DOHH2 (cell line): ENCODE measurements at regions not wholly inside any gene's neighbourhood (a gene's known extent, or its start where the extent isn't known, plus 50 kb on each side); places are given as distances from the start of the nearest gene placed in this dataset.

Experiments used
- H3F3A ChIP-seq: fragments of 200-600 bp; sonication (generic), shearing (Covaris generic); 2 replicates; pipeline ENCODE4 v1.6.0; 2016; ENCODE audit warnings: antibody characterized with exemption, mild to moderate bottlenecking; ENCODE audit not compliant: control insufficient read depth, insufficient read depth
- H3K27ac ChIP-seq: fragments of 200-600 bp; sonication (generic); 2 replicates; pipeline ENCODE4 v1.5.1; 2014; ENCODE audit warnings: low read depth, mild to moderate bottlenecking, low read length, moderate library complexity
- H3K27me3 ChIP-seq: fragments of 200-600 bp; sonication (generic); 2 replicates; pipeline ENCODE4 v1.6.1; 2014; ENCODE audit warnings: mild to moderate bottlenecking, low read length, mixed read lengths; ENCODE audit not compliant: control insufficient read depth
- H3K36me3 ChIP-seq: fragments of 200-600 bp; sonication (generic); 2 replicates; pipeline ENCODE4 v1.6.1; 2014; ENCODE audit warnings: mild to moderate bottlenecking, low read length, moderate library complexity, mixed read lengths; ENCODE audit not compliant: control insufficient read depth
- H3K4me1 ChIP-seq: fragments of 200-600 bp; sonication (generic); 2 replicates; pipeline ENCODE4 v1.6.1; 2014; ENCODE audit warnings: mild to moderate bottlenecking, low read length, mixed read lengths; ENCODE audit not compliant: control insufficient read depth
- H3K4me2 ChIP-seq: fragments of 200-600 bp; sonication (generic); 2 replicates; pipeline ENCODE4 v1.6.0; 2014; ENCODE audit warnings: mild to moderate bottlenecking, low read length, moderate library complexity
- H3K4me3 ChIP-seq: fragments of 200-600 bp; sonication (generic); 2 replicates; pipeline ENCODE4 v1.5.1; 2014; ENCODE audit warnings: mild to moderate bottlenecking, low read length, mixed read lengths
- H3K79me2 ChIP-seq: fragments of 200-600 bp; sonication (generic); 2 replicates; pipeline ENCODE4 v1.6.1; 2014; ENCODE audit warnings: mild to moderate bottlenecking, low read length, mixed read lengths; ENCODE audit not compliant: control insufficient read depth
- H3K9me2 ChIP-seq: fragments of 200-600 bp; sonication (generic); replicated peaks from 2 replicates; pipeline ENCODE4 v1.6.1; 2014; ENCODE audit warnings: mild to moderate bottlenecking, low read length, mixed read lengths; ENCODE audit not compliant: control insufficient read depth
- H3K9me3 ChIP-seq: fragments of 200-600 bp; sonication (generic); 2 replicates; pipeline ENCODE4 v1.6.1; 2014; ENCODE audit warnings: antibody characterized with exemption, low read length, mixed read lengths; ENCODE audit not compliant: control insufficient read depth, insufficient read depth
- H4K20me1 ChIP-seq: fragments of 200-600 bp; sonication (generic); 2 replicates; pipeline ENCODE4 v1.6.0; 2014; ENCODE audit warnings: low read depth, mild to moderate bottlenecking, antibody characterized with exemption, low read length, moderate library complexity; ENCODE audit not compliant: control insufficient read depth, insufficient read depth
- EZH2phosphoT487 ChIP-seq: fragments of 200-600 bp; sonication (generic); IDR thresholded peaks from 2 replicates; pipeline ENCODE4 v1.6.1; 2017; ENCODE audit warnings: borderline replicate concordance, mild to moderate bottlenecking, antibody characterized with exemption, low read length, moderate library complexity, mixed read lengths
- TF ChIP-seq, protein P1 (sequence below): fragments of 200-600 bp; sonication (generic); IDR thresholded peaks from one replicate; pipeline ENCODE4 v1.5.1; 2014; ENCODE audit warnings: antibody characterized with exemption, mild to moderate bottlenecking, low read depth, low read length; ENCODE audit not compliant: poor library complexity, severe bottlenecking

- Histone ChIP-seq H3K9me2 (no peaks in the 10 kb centered on the region), H4K20me1 (no peaks in the 10 kb centered on the region), H3K4me2 (no peak overlapping the region), H3K79me2 (no peaks in the 10 kb centered on the region), H3K9me3 (no peaks in the 10 kb centered on the region), H3K27me3 (no peaks in the 10 kb centered on the region), H3K4me3 (no peak overlapping the region), H3F3A (no peaks in the 10 kb centered on the region), H3K4me1 (no peaks in the 10 kb centered on the region), H3K36me3 (no peaks in the 10 kb centered on the region), H3K27ac (no peak overlapping the region)
- TF ChIP-seq EZH2phosphoT487 = no peak
- TF ChIP-seq, protein P1, sequence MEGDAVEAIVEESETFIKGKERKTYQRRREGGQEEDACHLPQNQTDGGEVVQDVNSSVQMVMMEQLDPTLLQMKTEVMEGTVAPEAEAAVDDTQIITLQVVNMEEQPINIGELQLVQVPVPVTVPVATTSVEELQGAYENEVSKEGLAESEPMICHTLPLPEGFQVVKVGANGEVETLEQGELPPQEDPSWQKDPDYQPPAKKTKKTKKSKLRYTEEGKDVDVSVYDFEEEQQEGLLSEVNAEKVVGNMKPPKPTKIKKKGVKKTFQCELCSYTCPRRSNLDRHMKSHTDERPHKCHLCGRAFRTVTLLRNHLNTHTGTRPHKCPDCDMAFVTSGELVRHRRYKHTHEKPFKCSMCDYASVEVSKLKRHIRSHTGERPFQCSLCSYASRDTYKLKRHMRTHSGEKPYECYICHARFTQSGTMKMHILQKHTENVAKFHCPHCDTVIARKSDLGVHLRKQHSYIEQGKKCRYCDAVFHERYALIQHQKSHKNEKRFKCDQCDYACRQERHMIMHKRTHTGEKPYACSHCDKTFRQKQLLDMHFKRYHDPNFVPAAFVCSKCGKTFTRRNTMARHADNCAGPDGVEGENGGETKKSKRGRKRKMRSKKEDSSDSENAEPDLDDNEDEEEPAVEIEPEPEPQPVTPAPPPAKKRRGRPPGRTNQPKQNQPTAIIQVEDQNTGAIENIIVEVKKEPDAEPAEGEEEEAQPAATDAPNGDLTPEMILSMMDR = no peak
Observed at GRCh38 chr15:87712211-87712610, 544.3 kb downstream of the NTRK3 start.

DNA sequence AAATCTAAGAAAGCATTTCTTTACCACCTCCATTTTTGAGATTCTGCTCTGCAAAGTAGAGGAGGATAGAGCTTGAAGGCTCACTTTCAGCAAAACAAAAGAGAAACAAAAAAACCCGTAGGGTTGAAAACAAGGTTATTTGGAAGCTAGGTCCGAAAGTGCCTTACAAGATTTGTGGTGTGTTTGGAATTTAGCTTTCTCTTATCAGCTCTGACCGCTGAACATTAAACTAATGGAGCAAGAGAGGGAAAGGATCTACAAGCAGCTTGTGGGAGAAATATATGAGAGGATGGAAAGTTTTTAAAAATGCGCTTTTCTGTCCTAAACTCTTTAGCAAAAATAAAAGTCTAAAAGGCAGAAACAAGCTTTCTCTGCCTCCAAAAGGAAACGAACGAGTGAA, 545.5 kb downstream of the NTRK3 start:
- H3K9me3 ChIP-seq = no peaks in the 10 kb centered on the region
- no peak overlapping the region for H3K4me2 ChIP-seq
- H3K4me1 ChIP-seq = no peaks in the 10 kb centered on the region
- H3K4me3 ChIP-seq = no peak overlapping the region
- no peaks in the 10 kb centered on the region for H3K79me2 ChIP-seq
- no peak for TF ChIP-seq EZH2phosphoT487
- TF ChIP-seq, protein P1 = no peak
- no peaks in the 10 kb centered on the region for H4K20me1 ChIP-seq
- H3F3A ChIP-seq = no peaks in the 10 kb centered on the region
- H3K27me3 ChIP-seq = no peaks in the 10 kb centered on the region
- H3K36me3 ChIP-seq = no peaks in the 10 kb centered on the region
- H3K27ac ChIP-seq = no peak overlapping the region
- H3K9me2 ChIP-seq = no peaks in the 10 kb centered on the region

DNA sequence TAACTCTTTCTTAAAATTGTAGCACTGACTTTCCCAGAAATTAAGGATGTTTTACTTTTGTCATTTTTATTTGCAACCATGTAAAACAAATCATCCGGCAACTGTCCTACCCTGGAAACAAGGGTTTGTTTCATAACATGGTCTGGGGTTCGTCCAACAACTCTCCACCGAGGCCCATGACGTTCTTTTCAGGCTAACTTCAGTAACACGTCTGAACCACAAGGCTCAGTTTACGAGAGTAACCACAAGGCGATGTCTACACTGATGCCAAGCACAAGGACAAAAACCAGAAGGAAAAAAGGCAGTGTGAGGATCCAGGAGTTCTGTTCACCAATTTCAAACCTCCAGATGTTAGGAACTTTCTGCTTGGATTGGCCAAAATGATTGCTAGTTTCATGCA, 546.1 kb downstream of the NTRK3 start:
- Histone ChIP-seq H3K27ac (no peak overlapping the region), H3K79me2 (no peaks in the 10 kb centered on the region), H4K20me1 (no peaks in the 10 kb centered on the region), H3K9me2 (no peaks in the 10 kb centered on the region), H3F3A (no peaks in the 10 kb centered on the region), H3K9me3 (no peaks in the 10 kb centered on the region), H3K4me1 (no peaks in the 10 kb centered on the region), H3K4me2 (no peak overlapping the region), H3K4me3 (no peak overlapping the region), H3K36me3 (no peaks in the 10 kb centered on the region), H3K27me3 (no peaks in the 10 kb centered on the region)
- TF ChIP-seq EZH2phosphoT487 = no peak
- TF ChIP-seq, protein P1 = no peak
